Chondrocyte (in vitro differentiated cells): ENCODE measurements at regions not wholly inside any gene's neighbourhood (a gene's known extent, or its start where the extent isn't known, plus 50 kb on each side); places are given as distances from the start of the nearest gene placed in this dataset.
"Not testable (repeated sequence)": the region's sequence is repeated elsewhere in the genome, so short reads cannot be mapped to it uniquely, and the experiment has no call there.

ENCODE experiments used
- DNase-seq: peaks from one replicate; pipeline ENCODE4 v3.0.0; 2021; ENCODE audit warnings: mixed read lengths, low spot score
- H3K27ac Mint-ChIP-seq: one replicate; pipeline ENCODE4 v1.8.0; 2021; ENCODE audit warnings: mild to moderate bottlenecking, moderate library complexity, mixed read lengths; ENCODE audit not compliant: unreplicated experiment
- H3K27me3 Mint-ChIP-seq: 2 replicates; pipeline ENCODE4 v1.8.0; 2021; ENCODE audit warnings: low read depth, mixed read lengths
- H3K36me3 Mint-ChIP-seq: 2 replicates; pipeline ENCODE4 v1.8.0; 2021; ENCODE audit warnings: low read depth, mixed read lengths
- H3K4me1 Mint-ChIP-seq: 2 replicates; pipeline ENCODE4 v1.8.0; 2021; ENCODE audit warnings: low read depth, mild to moderate bottlenecking, mixed read lengths
- H3K4me3 Mint-ChIP-seq: one replicate; pipeline ENCODE4 v1.8.0; 2021; ENCODE audit warnings: mild to moderate bottlenecking, moderate library complexity, mixed read lengths; ENCODE audit not compliant: unreplicated experiment
- H3K9me3 Mint-ChIP-seq: 2 replicates; pipeline ENCODE4 v1.8.0; 2021; ENCODE audit warnings: low read depth, mixed read lengths
- CTCF ChIP-seq: fragments of 200-600 bp; sonication (generic); IDR thresholded peaks from 2 replicates; pipeline ENCODE4 v1.5.0; 2021; ENCODE audit warnings: antibody characterized with exemption, mild to moderate bottlenecking, moderate library complexity

GRCh38 chrX:1086444-1087409 is 125.7 kb downstream of the CRLF2 start:
- H3K4me1 Mint-ChIP-seq = no peaks in the 10 kb centered on the region
- H3K27me3 Mint-ChIP-seq = peaks cover 2% of the 10 kb centered on the region
- no peak overlapping the region for H3K27ac Mint-ChIP-seq
- no peaks in the 10 kb centered on the region for H3K36me3 Mint-ChIP-seq
- H3K9me3 Mint-ChIP-seq = peaks cover 21% of the 10 kb centered on the region
- no peak for DNase-seq
- no peak overlapping the region for H3K4me3 Mint-ChIP-seq
- no peak for TF ChIP-seq CTCF

GRCh38 chrX:1085871-1086270 is 126.6 kb downstream of the CRLF2 start:
- peaks cover 21% of the 10 kb centered on the region for H3K9me3 Mint-ChIP-seq
- not testable (repeated sequence) for H3K36me3 Mint-ChIP-seq, H3K27ac Mint-ChIP-seq, H3K4me3 Mint-ChIP-seq, DNase-seq, H3K27me3 Mint-ChIP-seq, H3K4me1 Mint-ChIP-seq

GRCh38 chrX:1084689-1085088 is 127.8 kb downstream of the CRLF2 start:
- TF ChIP-seq CTCF = no peak
- H3K4me1 Mint-ChIP-seq = no peaks in the 10 kb centered on the region
- no peak overlapping the region for H3K27ac Mint-ChIP-seq
- H3K4me3 Mint-ChIP-seq = no peak overlapping the region
- H3K36me3 Mint-ChIP-seq = no peaks in the 10 kb centered on the region
- peaks cover 21% of the 10 kb centered on the region for H3K9me3 Mint-ChIP-seq
- peak; percentile 24 for DNase-seq
- peaks cover 2% of the 10 kb centered on the region for H3K27me3 Mint-ChIP-seq

- no peak for DNase-seq
- Mint-ChIP-seq H3K27ac (no peak overlapping the region), H3K4me1 (no peaks in the 10 kb centered on the region), H3K9me3 (peaks cover 11% of the 10 kb centered on the region), H3K27me3 (peaks cover 14% of the 10 kb centered on the region), H3K4me3 (peak overlapping the region; percentile 50), H3K36me3 (no peaks in the 10 kb centered on the region)
- no peak for TF ChIP-seq CTCF
Measured at GRCh38 chrX:1076871-1077651, 135.4 kb downstream of the CRLF2 start.

DNA sequence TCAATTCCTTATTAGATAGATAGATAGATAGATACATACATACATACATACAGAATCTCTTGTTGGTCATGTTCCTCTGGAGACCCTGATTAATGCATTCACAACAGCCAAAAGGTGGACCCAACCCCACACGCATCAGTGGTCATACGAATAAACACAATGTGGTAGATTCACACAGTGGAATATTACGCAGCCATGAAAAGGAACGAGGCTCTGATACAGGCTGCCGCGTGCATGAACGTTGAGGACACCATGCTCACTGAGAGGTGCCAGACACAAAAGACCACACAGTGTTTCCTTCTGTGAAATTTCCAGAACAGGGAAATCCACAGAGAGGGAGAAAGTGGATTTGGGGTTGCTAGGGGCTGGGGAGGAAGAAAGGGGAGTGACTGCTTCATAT is 136.7 kb downstream of the CRLF2 start:
- no peak overlapping the region for H3K27ac Mint-ChIP-seq
- H3K4me3 Mint-ChIP-seq = no peak overlapping the region
- no peak for DNase-seq
- peaks cover 11% of the 10 kb centered on the region for H3K9me3 Mint-ChIP-seq
- H3K27me3 Mint-ChIP-seq = peaks cover 12% of the 10 kb centered on the region
- no peaks in the 10 kb centered on the region for H3K4me1 Mint-ChIP-seq
- TF ChIP-seq CTCF = no peak
- no peaks in the 10 kb centered on the region for H3K36me3 Mint-ChIP-seq
